PFSK-1 (cell line): ENCODE measurements at regions not wholly inside any gene's neighbourhood (a gene's known extent, or its start where the extent isn't known, plus 50 kb on each side); places are given as distances from the start of the nearest gene placed in this dataset.

ENCODE experiments used
- FOXP2 ChIP-seq: optimal IDR thresholded peaks from 2 replicates; pipeline ENCODE3; 2011; ENCODE audit warnings: borderline replicate concordance, control low read depth, inconsistent platforms; ENCODE audit not compliant: insufficient read depth; ENCODE audit errors: extremely low read length, extremely low read depth
- POLR2AphosphoS5 ChIP-seq: IDR thresholded peaks from 2 replicates; pipeline ENCODE4 v1.6.1; 2012; ENCODE audit warnings: low read depth, mild to moderate bottlenecking, control low read depth, low read length, moderate library complexity
- SIN3A ChIP-seq: IDR thresholded peaks from 2 replicates; pipeline ENCODE4 v1.6.1; 2012; ENCODE audit warnings: mild to moderate bottlenecking, low read length, moderate library complexity, borderline replicate concordance; ENCODE audit not compliant: insufficient read depth
- TAF1 ChIP-seq: IDR thresholded peaks from 2 replicates; pipeline ENCODE4 v1.6.1; 2012; ENCODE audit warnings: low read length, control low read depth, borderline replicate concordance; ENCODE audit not compliant: insufficient read depth
- TF ChIP-seq, protein P1 (sequence below), 2 experiments: IDR thresholded peaks; 2 replicates each; pipeline versions ENCODE4 v1.6.1 to v1.8.0; 2011 to 2012; ENCODE audit warnings: low read depth in 2 of 2, low read length in 2 of 2, control low read depth in 1 of 2, inconsistent platforms in 1 of 2, mild to moderate bottlenecking in 1 of 2, moderate library complexity in 1 of 2; ENCODE audit not compliant: insufficient read depth in 1 of 2

- no peak for TF ChIP-seq FOXP2
- TF ChIP-seq TAF1, result no peak
- no peak for TF ChIP-seq SIN3A
- TF ChIP-seq, protein P1, sequence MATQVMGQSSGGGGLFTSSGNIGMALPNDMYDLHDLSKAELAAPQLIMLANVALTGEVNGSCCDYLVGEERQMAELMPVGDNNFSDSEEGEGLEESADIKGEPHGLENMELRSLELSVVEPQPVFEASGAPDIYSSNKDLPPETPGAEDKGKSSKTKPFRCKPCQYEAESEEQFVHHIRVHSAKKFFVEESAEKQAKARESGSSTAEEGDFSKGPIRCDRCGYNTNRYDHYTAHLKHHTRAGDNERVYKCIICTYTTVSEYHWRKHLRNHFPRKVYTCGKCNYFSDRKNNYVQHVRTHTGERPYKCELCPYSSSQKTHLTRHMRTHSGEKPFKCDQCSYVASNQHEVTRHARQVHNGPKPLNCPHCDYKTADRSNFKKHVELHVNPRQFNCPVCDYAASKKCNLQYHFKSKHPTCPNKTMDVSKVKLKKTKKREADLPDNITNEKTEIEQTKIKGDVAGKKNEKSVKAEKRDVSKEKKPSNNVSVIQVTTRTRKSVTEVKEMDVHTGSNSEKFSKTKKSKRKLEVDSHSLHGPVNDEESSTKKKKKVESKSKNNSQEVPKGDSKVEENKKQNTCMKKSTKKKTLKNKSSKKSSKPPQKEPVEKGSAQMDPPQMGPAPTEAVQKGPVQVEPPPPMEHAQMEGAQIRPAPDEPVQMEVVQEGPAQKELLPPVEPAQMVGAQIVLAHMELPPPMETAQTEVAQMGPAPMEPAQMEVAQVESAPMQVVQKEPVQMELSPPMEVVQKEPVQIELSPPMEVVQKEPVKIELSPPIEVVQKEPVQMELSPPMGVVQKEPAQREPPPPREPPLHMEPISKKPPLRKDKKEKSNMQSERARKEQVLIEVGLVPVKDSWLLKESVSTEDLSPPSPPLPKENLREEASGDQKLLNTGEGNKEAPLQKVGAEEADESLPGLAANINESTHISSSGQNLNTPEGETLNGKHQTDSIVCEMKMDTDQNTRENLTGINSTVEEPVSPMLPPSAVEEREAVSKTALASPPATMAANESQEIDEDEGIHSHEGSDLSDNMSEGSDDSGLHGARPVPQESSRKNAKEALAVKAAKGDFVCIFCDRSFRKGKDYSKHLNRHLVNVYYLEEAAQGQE (IDR thresholded peaks at IDR 0.05; ENCODE audit: insufficient read depth in 1 of 2, low read depth in 2 of 2, low read length in 2 of 2), result no peak
These were observed 227.3 kb upstream of the USP15 start for GRCh38 chr12:62032870-62033269.

DNA sequence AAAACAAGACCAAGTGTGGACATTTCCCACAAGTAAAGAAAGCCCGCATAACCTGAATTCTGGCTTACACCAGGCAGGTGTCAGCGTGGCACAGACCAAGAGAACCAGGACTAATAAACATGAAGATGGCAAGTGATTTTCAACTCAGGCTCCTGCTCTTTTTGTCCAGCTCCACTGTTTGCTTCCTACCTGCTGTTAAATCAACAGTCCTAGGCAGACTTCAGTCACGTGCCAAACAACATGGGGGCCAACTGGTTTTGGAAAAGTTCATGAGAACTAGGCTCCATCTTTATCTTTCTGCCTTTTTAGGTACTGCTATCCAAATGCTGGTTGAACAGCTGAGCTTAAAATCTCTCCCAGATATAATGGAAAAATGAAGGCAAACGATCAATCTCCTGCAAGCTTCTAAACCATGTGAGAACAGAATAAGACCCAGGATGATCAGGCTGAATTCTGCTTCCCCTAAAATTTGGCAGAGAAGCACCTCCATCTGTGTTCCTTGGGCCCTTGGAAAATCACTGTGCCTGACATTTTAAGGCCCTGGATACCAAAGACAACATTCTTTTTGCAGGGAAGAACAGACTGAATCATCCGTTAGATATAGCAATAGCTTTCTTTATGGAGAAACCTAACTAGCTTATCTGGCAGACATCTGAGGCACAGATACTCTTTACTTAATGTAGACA, 215.6 kb upstream of the USP15 start:
- TF ChIP-seq TAF1 (no peak), POLR2AphosphoS5 (no peak), SIN3A (no peak), FOXP2 (no peak)
- TF ChIP-seq, protein P1 (IDR thresholded peaks at IDR 0.05; ENCODE audit: insufficient read depth in 1 of 2, low read depth in 2 of 2, low read length in 2 of 2), result no peak

DNA sequence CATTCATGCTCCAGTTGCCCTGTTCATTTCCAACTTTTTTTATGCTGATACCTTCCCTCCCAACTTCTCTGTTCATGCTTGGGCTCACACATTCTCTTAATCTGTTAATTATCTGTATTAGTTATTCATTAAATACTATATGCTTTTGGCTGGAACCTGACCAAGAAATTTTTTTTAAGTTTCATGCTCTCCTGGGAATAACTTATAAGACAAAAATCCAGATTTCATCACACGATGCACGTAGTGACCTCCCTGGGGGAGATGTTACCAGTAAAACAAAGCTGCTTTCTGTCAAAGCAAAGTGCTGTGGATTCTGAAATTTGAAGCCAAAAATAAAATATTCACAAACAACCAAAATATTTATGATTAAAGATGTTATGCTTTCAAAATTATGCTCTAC, 215.0 kb upstream of the USP15 start:
- TF ChIP-seq SIN3A, result no peak
- no peak for TF ChIP-seq TAF1
- TF ChIP-seq FOXP2, result no peak
- TF ChIP-seq POLR2AphosphoS5, result no peak
- TF ChIP-seq, protein P1 (IDR thresholded peaks at IDR 0.05; ENCODE audit: insufficient read depth in 1 of 2, low read depth in 2 of 2, low read length in 2 of 2), result no peak

DNA sequence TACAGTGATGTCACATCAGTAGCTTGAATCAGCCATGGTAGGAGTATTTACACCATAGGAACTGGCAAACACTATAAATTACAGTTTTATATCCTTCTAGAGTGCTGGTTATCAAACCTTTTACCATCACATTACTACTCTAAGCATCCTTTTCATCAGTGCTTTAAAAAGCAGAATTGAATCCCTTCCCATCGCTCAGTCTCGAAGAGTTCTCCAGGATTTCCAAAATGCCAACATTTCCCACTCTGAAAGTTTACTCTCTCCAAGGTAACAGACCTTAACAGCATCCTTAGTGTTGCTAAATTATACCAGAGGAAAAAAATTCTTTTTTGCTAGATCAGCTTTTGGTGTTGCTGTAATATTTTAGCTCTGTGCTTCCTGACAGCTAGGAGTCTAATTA, 209.4 kb upstream of the USP15 start:
- no peak for TF ChIP-seq POLR2AphosphoS5
- no peak for TF ChIP-seq FOXP2
- no peak for TF ChIP-seq TAF1
- no peak for TF ChIP-seq SIN3A
- TF ChIP-seq, protein P1 (IDR thresholded peaks at IDR 0.05; ENCODE audit: insufficient read depth in 1 of 2, low read depth in 2 of 2, low read length in 2 of 2), result no peak

DNA sequence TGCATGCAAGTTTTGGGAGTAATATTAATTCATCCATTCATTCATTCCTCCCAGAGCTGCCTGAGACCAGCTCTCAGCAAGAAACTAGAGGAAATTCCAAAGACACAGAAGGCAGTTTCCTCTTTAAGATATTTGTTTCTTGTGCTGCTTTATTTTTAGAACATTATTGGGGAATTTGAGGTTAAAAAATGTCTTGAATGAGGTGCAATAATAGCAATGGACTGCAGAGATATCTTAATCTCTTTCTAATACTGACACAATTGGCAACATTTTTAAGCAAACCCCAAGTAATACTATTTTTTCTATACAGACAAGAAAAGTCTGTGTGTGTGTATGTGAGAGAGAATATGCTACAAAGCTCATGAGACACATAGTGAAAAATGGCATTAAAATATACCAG, 190.2 kb upstream of the USP15 start:
- TF ChIP-seq TAF1, result no peak
- no peak for TF ChIP-seq SIN3A
- TF ChIP-seq FOXP2, result no peak
- no peak for TF ChIP-seq POLR2AphosphoS5
